HCT116 (cell line): ENCODE measurements at regions not wholly inside any gene's neighbourhood (a gene's known extent, or its start where the extent isn't known, plus 50 kb on each side); places are given as distances from the start of the nearest gene placed in this dataset.

Source experiments
- FOSL1 ChIP-seq: IDR thresholded peaks from 2 replicates; pipeline ENCODE4 v1.6.1; 2012; ENCODE audit warnings: low read depth
- RAD21 ChIP-seq: IDR thresholded peaks from 2 replicates; pipeline ENCODE4 v1.6.1; 2012; ENCODE audit warnings: low read depth, mild to moderate bottlenecking
- SIN3A ChIP-seq: IDR thresholded peaks from 2 replicates; pipeline ENCODE4 v1.6.1; 2012; ENCODE audit warnings: low read depth
- TF ChIP-seq, protein P1 (sequence below): IDR thresholded peaks from 2 replicates; pipeline ENCODE4 v1.6.1; 2012
- TF ChIP-seq, protein P2 (sequence below), 3 experiments: fragments of 200-600 bp in 1 of 3; sonication (generic) in 1 of 3; IDR thresholded peaks in 2 of 3; conservative IDR thresholded peaks in 1 of 3; 2 replicates each; pipeline ENCODE4 v1.5.1; 2012 to 2017; ENCODE audit warnings: low read depth in 2 of 3, low read length in 2 of 3, antibody characterized with exemption in 1 of 3, borderline replicate concordance in 1 of 3, control low read depth in 1 of 3, mild to moderate bottlenecking in 1 of 3, mixed read lengths in 1 of 3, mixed run types in 1 of 3, moderate library complexity in 1 of 3; ENCODE audit not compliant: insufficient read depth in 1 of 3
- TF ChIP-seq, protein P3 (sequence below): IDR thresholded peaks from 2 replicates; pipeline ENCODE4 v1.6.1; 2012; ENCODE audit warnings: low read depth

DNA sequence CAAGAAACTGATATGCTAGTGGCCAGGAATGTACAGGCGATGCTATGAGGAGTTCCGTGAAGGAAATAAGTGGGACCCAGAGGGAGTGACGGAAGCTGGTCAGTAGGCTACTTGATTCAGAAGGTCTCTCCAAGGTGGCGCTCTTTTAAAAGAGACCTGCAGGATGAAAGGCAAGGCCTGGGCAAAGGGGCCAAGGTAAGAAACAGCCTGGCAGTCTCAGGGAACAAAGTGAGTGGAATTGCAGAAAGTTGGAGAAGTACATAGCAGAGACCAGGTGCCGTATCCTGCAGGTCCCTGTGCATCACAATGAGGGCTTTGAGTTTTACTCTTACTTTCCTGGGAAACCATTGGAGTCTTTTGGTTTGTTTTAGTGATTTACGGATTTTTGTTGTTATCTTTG is 905.6 kb downstream of the BCL11B start:
- TF ChIP-seq, protein P1, sequence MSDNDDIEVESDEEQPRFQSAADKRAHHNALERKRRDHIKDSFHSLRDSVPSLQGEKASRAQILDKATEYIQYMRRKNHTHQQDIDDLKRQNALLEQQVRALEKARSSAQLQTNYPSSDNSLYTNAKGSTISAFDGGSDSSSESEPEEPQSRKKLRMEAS: no peak
- TF ChIP-seq, protein P2, sequence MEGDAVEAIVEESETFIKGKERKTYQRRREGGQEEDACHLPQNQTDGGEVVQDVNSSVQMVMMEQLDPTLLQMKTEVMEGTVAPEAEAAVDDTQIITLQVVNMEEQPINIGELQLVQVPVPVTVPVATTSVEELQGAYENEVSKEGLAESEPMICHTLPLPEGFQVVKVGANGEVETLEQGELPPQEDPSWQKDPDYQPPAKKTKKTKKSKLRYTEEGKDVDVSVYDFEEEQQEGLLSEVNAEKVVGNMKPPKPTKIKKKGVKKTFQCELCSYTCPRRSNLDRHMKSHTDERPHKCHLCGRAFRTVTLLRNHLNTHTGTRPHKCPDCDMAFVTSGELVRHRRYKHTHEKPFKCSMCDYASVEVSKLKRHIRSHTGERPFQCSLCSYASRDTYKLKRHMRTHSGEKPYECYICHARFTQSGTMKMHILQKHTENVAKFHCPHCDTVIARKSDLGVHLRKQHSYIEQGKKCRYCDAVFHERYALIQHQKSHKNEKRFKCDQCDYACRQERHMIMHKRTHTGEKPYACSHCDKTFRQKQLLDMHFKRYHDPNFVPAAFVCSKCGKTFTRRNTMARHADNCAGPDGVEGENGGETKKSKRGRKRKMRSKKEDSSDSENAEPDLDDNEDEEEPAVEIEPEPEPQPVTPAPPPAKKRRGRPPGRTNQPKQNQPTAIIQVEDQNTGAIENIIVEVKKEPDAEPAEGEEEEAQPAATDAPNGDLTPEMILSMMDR (IDR thresholded peaks at IDR 0.05 in 2 of 3, conservative IDR thresholded peaks at IDR 0.05 in 1 of 3; ENCODE audit: borderline replicate concordance in 1 of 3, insufficient read depth in 1 of 3, low read depth in 2 of 3, low read length in 2 of 3): no peak
- TF ChIP-seq SIN3A (no peak), FOSL1 (no peak), RAD21 (no peak)
- TF ChIP-seq, protein P3, sequence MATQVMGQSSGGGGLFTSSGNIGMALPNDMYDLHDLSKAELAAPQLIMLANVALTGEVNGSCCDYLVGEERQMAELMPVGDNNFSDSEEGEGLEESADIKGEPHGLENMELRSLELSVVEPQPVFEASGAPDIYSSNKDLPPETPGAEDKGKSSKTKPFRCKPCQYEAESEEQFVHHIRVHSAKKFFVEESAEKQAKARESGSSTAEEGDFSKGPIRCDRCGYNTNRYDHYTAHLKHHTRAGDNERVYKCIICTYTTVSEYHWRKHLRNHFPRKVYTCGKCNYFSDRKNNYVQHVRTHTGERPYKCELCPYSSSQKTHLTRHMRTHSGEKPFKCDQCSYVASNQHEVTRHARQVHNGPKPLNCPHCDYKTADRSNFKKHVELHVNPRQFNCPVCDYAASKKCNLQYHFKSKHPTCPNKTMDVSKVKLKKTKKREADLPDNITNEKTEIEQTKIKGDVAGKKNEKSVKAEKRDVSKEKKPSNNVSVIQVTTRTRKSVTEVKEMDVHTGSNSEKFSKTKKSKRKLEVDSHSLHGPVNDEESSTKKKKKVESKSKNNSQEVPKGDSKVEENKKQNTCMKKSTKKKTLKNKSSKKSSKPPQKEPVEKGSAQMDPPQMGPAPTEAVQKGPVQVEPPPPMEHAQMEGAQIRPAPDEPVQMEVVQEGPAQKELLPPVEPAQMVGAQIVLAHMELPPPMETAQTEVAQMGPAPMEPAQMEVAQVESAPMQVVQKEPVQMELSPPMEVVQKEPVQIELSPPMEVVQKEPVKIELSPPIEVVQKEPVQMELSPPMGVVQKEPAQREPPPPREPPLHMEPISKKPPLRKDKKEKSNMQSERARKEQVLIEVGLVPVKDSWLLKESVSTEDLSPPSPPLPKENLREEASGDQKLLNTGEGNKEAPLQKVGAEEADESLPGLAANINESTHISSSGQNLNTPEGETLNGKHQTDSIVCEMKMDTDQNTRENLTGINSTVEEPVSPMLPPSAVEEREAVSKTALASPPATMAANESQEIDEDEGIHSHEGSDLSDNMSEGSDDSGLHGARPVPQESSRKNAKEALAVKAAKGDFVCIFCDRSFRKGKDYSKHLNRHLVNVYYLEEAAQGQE: no peak
